SK-N-MC (cell line): ENCODE measurements at regions not wholly inside any gene's neighbourhood (a gene's known extent, or its start where the extent isn't known, plus 50 kb on each side); places are given as distances from the start of the nearest gene placed in this dataset.

Experiments used
- DNase-seq: peaks from one replicate; pipeline ENCODE4 v3.0.0-alpha.2; 2011; ENCODE audit warnings: low read depth, low spot score
- H3K27ac ChIP-seq: fragments of 200-600 bp; sonication (generic); 2 replicates; pipeline ENCODE4 v1.5.1; 2016; ENCODE audit warnings: mixed run types
- H3K36me3 ChIP-seq: fragments of 200-600 bp; sonication (generic); 2 replicates; pipeline ENCODE4 v1.6.1; 2017; ENCODE audit warnings: antibody characterized with exemption, low read length, mixed read lengths; ENCODE audit not compliant: insufficient read depth
- H3K4me3 ChIP-seq: fragments of 200-600 bp; sonication (generic); 2 replicates; pipeline ENCODE4 v1.5.1; 2016
- H3K9ac ChIP-seq: fragments of 200-600 bp; sonication (generic); 2 replicates; pipeline ENCODE4 v1.8.0; 2017; ENCODE audit warnings: mixed run types, mixed read lengths; ENCODE audit not compliant: insufficient read length
- H3K9me3 ChIP-seq: fragments of 200-600 bp; sonication (generic); 2 replicates; pipeline ENCODE4 v1.6.1; 2017; ENCODE audit warnings: low read depth, mild to moderate bottlenecking, antibody characterized with exemption, low read length, moderate library complexity, mixed read lengths
- EZH2 ChIP-seq: fragments of 200-600 bp; sonication (generic); IDR thresholded peaks from one replicate; pipeline ENCODE4 v1.6.1; 2017; ENCODE audit warnings: antibody characterized with exemption
- FOXP2 ChIP-seq: optimal IDR thresholded peaks from 2 replicates; pipeline ENCODE3; 2011; ENCODE audit warnings: mild to moderate bottlenecking, moderate library complexity; ENCODE audit not compliant: insufficient read depth; ENCODE audit errors: extremely low read length, control extremely low read depth
- POLR2AphosphoS5 ChIP-seq: IDR thresholded peaks from 2 replicates; pipeline ENCODE4 v1.6.1; 2012; ENCODE audit warnings: mild to moderate bottlenecking, low read depth, low read length, borderline replicate concordance

DNA sequence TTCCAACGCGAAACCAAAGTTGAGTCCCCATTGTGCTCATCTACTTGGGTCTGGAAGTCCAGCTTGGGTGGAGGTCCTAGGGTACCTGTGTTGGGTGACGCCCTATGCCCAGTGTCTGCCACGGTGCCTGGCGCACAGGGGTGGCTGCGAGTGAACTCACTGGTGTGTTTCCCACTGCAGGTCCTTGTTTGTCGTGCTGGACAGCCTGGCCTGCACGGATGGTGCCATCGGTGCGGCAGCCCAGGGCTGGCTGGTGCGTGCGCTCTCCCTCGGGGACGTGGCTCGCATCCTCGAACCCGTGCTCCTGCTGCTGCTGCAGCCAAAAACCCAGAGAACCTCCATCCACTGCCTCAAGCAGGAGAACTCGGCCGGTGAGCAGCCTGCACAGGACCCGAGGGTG lies 80.4 kb upstream of the MORC3 start:
- H3K4me3 ChIP-seq: no peak overlapping the region
- no peak for TF ChIP-seq FOXP2
- DNase-seq: no peak
- no peak overlapping the region for H3K27ac ChIP-seq
- no peaks in the 10 kb centered on the region for H3K36me3 ChIP-seq
- H3K9me3 ChIP-seq: no peaks in the 10 kb centered on the region
- no peak overlapping the region for H3K9ac ChIP-seq

DNA sequence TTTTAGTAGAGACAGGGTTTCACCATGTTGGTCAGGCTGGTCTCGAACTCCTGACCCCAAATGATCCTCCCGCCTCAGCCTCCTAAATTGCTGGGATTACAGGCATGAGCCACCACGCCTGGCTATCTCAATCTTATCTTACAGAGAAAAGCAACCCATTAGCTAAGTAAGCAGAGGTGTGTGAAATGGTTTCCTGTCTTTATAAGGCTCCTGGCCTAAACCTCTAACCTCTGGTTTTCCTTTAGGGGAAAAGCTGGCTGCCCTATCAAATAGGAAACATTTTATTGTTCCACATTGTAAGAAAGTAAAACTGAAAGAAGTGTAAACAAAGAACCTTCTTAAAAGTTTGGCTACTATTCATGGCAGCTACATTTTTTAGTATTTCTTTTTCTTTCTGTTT lies 78.3 kb upstream of the MORC3 start:
- H3K4me3 ChIP-seq: no peak overlapping the region
- no peak for DNase-seq
- no peak overlapping the region for H3K9ac ChIP-seq
- no peak for TF ChIP-seq POLR2AphosphoS5
- no peak for TF ChIP-seq EZH2
- no peak for TF ChIP-seq FOXP2
- H3K36me3 ChIP-seq: no peaks in the 10 kb centered on the region
- no peaks in the 10 kb centered on the region for H3K9me3 ChIP-seq
- H3K27ac ChIP-seq: no peak overlapping the region

DNA sequence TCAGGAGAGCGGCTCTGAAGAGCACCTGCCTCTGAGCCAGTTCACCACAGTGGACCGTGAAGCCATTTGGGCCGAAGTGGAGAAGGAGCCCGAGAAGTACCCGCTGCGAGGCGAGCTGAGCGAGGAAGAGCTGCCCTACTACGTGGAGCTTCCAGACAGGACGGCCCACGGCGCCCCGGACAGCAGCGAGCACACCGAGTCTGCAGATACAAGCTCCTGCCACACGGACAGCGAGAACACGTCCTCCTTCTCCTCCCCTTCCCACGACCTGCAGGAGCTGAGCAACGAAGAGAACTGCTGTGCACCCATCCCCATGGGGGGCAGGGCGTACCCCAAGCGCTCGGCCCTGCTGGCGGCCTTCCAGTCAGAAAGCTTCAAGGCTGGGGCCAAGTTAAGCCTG lies 74.9 kb upstream of the MORC3 start:
- Histone ChIP-seq H3K4me3 (no peak overlapping the region), H3K36me3 (no peaks in the 10 kb centered on the region), H3K9me3 (no peaks in the 10 kb centered on the region), H3K27ac (no peak overlapping the region), H3K9ac (no peak overlapping the region)
- DNase-seq: no peak
- TF ChIP-seq POLR2AphosphoS5 (no peak), EZH2 (no peak), FOXP2 (no peak)

DNA sequence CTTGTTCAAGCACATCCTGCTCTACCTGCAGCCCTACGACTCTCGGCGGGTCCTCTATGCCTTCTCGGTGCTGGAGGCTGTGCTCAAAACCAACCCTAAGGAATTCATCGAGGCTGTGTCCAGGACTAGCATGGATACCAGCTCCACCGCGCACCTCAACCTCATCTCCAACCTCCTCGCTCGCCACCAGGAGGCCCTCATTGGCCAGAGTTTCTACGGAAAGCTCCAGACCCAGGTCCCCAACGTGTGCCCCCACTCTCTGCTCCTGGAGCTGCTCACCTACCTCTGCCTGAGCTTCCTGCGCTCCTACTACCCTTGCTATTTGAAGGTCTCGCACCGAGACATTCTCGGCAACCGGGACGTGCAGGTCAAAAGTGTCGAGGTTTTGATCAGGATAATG lies 74.3 kb upstream of the MORC3 start:
- H3K27ac ChIP-seq: no peak overlapping the region
- no peak overlapping the region for H3K4me3 ChIP-seq
- no peak overlapping the region for H3K9ac ChIP-seq
- H3K36me3 ChIP-seq: no peaks in the 10 kb centered on the region
- TF ChIP-seq POLR2AphosphoS5 (no peak), EZH2 (no peak), FOXP2 (no peak)
- no peak for DNase-seq
- H3K9me3 ChIP-seq: no peaks in the 10 kb centered on the region

DNA sequence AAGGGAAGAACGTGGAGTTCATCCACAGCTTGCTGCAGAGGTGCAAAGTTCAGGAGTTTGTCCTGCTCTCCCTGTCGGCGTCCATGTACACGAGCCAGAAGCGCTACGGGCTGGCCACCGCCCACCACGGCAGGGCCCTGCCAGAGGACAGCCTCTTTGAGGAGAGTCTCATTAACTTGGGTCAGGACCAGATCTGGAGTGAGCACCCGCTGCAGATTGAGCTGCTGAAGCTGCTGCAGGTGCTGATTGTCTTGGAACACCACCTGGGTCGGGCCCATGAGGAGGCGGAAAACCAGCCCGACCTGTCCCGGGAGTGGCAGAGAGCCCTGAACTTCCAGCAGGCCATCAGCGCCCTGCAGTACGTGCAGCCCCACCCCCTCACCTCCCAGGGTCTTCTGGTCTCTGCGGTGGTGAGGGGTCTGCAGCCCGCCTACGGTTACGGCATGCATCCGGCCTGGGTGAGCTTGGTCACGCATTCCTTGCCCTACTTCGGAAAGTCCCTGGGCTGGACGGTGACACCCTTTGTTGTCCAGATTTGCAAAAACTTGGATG lies 73.8 kb upstream of the MORC3 start:
- H3K9me3 ChIP-seq: no peaks in the 10 kb centered on the region
- no peak for DNase-seq
- H3K36me3 ChIP-seq: no peaks in the 10 kb centered on the region
- TF ChIP-seq FOXP2: no peak
- no peak for TF ChIP-seq EZH2
- no peak for TF ChIP-seq POLR2AphosphoS5
- H3K4me3 ChIP-seq: no peak overlapping the region
- no peak overlapping the region for H3K9ac ChIP-seq
- no peak overlapping the region for H3K27ac ChIP-seq

DNA sequence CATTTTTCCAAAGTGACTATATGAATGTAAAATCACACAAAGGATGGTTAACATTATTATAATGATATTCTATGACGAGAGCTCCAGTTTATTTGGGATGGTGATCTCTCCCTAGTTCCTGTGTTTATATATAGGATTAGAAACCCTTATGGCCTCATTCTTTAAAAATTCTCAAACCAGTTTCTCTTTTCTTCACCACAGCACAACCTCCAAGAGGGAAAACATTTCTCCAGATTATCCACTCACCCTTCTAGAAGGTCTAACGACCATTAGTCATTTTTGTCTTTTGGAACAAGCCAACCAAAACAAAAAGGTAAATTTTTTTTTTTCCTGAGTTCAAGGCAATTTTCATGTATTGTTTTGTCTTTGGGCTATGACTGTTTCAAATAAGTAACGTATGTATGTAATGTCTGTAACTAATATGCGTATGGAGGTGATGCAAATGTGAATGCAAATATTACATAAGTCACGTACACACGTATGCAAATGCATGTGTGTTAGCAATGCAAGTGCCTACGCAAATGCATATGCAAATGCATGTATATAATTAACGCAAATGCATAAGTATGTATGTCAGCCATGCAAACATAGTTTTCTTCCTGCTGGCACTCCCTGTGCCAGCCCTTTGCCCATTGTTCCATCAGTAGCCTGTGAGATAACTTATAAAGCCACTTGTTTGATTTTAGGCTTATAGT lies 72.5 kb upstream of the MORC3 start:
- no peaks in the 10 kb centered on the region for H3K9me3 ChIP-seq
- H3K9ac ChIP-seq: no peak overlapping the region
- no peaks in the 10 kb centered on the region for H3K36me3 ChIP-seq
- TF ChIP-seq POLR2AphosphoS5: no peak
- TF ChIP-seq EZH2: no peak
- no peak for TF ChIP-seq FOXP2
- H3K27ac ChIP-seq: no peak overlapping the region
- no peak for DNase-seq
- H3K4me3 ChIP-seq: no peak overlapping the region

DNA sequence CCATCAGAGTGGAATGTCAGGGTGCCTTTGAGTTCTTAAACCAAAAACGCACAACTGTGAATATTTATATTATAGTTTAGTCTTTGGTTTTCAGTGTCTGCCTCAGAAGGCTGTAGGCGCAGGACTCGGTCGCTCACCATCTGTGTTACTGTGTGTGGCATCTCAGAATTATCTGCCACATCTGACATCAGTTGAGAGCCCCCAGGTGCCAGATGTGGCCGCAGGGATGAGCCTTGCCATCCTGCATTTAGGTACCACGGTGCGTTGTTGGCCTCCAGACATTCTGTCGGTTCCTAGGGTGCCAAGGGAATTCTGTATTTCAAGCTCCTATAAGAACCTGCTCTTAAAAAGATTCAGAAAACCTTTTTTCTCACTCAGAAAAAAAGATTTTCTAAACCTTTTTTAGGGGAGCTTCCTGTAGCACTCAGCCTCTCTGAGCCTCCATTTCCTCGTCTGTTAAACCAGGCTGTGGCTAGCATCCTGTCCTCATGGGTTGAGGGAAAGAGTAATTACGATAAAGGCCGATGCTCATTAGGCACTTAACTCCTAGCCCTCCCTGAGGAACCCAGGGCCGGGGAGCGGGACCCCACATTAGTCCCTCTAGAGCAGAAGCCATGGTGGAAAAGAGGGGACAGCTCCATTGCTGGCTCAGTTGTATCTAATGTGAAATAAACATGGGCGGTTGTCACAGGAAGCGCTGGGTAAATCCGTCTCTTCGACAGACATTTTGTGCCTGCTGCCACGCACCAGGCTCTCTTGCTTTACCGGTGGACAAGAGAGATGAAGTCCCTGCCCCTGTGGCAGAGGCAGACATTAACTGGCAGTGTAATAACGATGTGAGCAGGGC lies 70.2 kb upstream of the MORC3 start:
- Histone ChIP-seq H3K27ac (no peak overlapping the region), H3K9ac (no peak overlapping the region), H3K4me3 (no peak overlapping the region), H3K36me3 (no peaks in the 10 kb centered on the region), H3K9me3 (no peaks in the 10 kb centered on the region)
- DNase-seq: no peak
- TF ChIP-seq EZH2 (no peak), POLR2AphosphoS5 (no peak)

DNA sequence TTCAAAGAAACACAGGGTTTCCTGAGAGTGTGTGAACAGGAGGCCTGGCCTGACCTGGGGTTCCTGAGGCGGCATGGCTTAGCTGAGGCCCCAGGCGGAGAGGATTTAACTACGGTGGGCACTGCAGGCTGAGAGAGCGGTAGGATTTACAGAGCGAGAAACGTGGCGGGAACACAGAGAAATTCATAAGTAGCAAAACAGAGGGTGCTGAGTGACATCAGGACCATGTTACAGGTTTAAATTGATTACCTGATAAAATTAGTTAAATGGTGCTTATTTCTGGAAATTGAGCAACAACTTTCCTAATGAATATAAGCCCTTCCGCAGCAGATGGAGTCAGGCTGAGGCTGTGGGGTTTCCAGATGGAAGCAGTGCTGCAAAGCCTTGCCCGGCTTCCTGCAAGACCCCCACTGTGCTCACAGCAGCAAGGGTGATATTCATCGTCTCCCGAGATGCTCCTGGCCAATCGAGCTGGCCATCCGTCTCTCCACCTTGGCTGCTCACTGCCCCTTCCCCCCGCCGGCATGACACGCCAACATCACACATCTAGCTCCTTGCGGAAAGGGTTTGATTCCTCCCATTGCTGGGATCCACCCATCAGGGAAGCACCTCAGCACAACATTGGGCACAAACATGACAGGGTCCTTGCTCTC lies 69.4 kb upstream of the MORC3 start:
- H3K9ac ChIP-seq: no peak overlapping the region
- H3K27ac ChIP-seq: no peak overlapping the region
- TF ChIP-seq POLR2AphosphoS5 (no peak), EZH2 (no peak), FOXP2 (no peak)

More for the DNA sequence above, 69.4 kb upstream of the MORC3 start:
- H3K36me3 ChIP-seq: no peaks in the 10 kb centered on the region
- DNase-seq: no peak
- H3K4me3 ChIP-seq: no peak overlapping the region
- H3K9me3 ChIP-seq: no peaks in the 10 kb centered on the region
